ENCODE measurements at regions not wholly inside any gene's neighbourhood (a gene's known extent, or its start where the extent isn't known, plus 50 kb on each side); places are given as distances from the start of the nearest gene placed in this dataset.

DNA sequence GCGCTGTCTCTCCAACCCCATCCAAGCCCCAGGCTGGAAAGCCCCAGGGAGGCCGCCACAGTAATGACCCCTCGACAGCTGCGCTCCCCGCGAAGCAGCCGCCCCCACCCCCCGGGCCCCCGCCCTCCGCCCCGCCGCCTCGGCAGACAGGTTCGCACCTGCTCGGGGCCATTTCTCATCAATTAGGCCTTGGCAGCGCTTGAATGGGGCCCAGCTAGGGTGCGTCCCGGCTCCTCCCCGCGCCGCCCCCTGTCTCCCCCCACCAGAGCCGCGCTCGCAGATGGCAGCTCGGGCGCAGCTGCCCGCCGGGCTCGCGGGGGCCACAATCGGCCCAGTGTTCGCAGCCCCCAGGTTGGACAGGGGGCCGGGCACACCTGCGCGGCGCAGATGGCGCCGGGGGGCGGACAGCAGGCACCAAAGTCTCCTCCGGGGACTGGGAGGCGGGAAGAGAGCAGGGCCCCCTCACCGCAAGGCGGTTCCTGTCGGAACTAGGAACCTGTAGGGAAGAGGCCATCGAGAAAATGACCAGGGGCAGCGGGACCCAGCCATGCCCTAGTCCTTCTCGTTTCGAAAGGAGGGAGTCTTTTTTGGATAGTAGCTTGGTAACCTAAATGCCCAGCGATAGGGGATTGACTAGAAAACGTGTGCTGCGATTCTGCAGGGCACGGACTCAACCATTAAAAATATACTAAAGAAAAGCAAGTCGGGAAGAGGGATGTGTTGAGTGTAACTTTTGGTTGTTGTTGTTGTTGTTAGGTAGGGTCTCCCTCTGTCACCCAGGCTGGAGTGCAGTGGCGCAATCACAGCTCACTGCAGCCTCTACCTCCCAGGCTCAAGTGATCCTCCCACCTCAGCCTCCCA is 83.2 kb upstream of the EYA2 start:
- DNase-seq (ENCODE audit: low read depth) = no peak

DNA sequence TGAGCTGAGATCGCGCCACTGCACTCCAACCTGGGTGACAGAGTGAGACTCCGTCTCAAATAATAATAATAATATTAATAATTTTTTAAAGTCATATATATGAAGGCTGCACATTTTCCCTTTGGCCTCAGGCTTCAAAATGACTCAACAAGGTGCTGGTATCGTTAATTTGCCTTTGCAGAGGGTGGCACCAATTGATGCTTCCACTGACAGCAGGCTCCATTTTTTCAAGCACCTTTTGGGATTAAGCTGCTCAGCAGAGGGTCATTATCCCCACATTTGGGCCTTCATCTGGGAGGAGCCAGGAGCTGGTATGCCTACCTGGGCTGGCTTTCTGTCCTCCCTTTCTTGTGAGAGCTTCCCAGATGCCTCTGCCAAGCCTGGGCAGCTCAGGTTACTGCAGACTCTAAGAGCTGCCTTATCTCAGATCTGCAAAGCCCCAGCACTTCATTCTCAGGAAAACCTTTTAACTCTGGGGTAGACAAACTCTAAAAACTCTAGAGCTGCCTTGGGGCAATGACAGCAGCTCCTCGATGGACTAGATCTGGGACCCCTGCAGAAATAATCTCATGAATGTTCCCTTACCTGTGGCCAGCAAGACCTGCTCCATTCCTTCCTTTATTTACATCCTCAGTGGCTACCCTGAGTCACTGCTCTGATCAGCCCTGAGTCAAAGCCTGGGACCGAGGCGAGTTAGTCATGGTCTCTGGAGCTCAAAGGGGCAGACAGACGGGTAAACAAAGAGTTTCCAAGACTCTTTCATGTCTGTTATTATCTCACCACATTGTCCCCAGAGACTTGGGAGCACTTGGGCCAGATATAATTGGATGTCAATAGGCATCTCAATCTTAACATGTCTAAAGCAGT is 80.0 kb upstream of the EYA2 start:
- peak; percentile 66 for DNase-seq (ENCODE audit: low read depth)

DNA sequence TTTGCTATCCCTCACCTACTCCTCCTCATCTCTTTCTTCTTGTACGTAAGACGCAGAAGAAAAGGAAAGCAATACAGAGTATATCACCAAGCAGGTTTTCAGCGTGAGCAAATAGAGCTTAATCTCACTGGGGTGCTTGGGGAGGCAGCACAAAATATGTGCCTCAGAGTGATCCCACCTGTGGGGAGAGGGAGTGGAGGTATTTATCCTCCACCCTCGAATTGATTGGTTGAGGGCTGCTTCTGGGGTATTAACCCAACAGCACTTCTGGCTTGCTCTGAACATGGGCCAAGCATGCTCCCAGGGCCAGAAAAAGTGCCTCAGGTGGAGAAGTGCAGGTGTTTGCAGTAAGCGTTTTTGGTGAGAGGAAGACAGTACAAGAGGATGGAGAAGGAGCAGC is 78.5 kb upstream of the EYA2 start:
- DNase-seq (ENCODE audit: low read depth) = no peak

DNA sequence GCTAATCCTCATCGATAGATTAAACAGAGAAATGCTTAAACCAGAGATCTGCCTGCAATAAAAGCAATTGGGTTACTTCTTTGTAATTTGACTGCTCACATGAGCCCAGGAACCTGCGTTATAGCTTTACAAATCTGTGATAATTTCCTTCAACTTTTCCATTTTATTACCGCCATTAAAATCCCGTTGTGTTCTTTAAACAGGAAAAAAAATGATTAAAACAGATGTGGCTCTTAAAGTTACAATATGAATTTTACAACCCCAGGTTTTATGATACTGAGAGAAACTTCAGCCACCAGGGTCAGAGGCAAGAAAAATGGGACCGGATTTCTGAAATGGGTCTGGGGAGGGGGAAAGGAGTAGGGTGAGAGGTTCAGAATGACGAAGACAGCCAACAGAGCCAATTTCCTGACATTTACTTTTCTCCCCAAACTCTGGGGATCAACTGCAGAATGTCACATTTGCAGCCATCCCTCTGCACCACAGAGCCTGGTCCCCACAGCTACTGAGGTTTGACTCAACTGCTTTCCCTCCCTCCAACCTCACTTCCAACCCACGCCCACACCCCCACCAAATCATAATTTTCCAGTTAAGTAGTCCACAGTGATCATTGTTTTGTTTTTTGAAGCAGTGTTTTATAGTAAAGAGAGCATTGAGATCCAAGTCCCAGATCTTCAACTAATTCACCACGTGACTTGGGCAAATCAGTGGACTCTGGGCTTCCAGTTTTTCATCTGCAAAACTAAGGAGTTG is 77.6 kb upstream of the EYA2 start:
- DNase-seq (ENCODE audit: low read depth) = no peak

DNA sequence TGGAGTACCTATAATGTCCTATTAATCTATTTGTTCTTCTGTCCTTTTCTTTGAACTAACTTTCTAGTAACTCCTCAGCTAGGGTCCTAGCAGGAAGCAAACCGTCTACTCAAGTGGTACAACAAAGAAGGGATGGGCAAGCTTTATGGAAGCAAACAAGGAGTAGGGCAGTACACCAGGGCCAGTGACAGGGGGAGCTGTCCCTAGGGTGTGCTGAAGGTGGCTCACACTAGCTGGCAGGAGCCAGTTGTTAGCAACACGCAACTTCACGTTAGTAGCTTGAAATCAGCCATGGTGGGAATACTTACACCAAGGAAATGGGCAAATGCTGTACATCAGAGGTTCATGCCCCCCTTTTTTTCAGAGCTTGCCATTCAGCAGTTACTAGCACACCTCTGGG is 74.0 kb upstream of the EYA2 start:
- no peak for DNase-seq (ENCODE audit: low read depth)

DNA sequence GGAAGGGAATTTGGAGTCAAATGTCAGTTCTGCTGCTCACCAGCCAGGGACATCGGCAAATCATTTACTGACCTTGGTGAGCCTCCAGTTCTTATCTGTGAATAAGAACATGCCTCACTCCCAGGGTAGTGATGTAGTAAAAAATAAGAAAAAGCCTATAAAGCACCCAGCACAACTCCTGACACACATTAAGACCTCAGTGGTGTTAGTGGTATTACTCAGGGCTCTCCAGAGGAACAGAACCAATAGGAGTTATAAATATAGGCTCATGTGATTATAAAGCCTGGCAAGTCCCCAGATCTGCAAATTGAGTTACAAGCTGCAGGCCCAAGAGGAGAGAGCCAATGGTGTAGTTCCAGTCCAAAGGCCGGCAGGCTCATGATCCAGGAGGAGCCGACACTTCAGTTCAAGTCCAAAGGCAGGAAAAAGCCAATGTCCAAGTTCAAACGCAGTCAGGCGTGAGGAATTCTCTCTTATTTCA is 71.3 kb upstream of the EYA2 start:
- no peak for DNase-seq (ENCODE audit: low read depth)

DNA sequence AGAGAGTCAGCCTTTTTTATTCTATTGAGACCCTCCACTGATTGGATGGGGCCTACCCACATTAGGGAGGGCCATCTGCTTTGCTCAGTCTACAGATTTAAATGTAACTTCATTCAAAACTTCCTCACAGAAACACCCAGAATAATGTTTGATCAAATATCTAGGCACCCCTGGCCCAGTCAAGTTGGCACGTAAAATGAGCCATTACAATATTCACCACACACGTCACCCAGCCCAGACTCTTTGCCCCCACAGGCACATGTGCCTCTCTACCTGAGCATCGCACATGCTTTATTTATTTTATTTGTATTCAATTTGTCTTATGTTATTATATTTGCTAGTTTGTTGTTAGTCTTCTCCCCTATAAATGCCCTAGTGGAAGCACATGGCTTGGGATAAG is 70.9 kb upstream of the EYA2 start:
- DNase-seq (ENCODE audit: low read depth) = no peak

DNA sequence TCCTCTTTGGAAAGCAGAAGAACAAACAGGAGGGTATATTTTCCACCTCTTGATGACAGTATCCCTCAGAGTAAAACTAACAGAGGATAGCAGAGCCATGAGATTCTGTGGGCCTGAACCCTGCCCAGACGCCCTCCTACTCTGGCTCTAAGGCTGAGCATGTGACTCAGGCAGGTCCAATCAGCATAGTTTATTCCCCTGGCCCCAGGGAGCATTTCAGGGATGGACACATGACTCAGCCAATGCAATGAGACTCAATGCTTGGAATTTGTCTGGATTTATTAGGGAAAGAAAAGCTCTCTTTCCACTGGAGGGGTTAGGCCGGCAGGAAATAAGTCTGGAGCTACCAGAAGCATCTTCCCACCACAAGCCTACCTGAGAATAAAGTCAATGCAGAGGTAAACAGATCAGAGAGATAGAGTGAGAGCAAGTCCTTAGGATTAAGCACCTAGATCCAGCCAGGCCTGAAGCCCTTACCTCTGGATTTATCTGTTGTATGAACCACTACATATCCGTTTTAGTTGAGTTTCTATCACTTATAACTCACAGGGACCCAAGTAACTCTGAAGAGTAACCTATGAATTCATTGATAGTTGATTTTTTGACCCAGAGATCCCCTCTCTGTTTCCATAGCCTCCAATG is 68.2 kb upstream of the EYA2 start:
- DNase-seq (ENCODE audit: low read depth) = no peak

DNA sequence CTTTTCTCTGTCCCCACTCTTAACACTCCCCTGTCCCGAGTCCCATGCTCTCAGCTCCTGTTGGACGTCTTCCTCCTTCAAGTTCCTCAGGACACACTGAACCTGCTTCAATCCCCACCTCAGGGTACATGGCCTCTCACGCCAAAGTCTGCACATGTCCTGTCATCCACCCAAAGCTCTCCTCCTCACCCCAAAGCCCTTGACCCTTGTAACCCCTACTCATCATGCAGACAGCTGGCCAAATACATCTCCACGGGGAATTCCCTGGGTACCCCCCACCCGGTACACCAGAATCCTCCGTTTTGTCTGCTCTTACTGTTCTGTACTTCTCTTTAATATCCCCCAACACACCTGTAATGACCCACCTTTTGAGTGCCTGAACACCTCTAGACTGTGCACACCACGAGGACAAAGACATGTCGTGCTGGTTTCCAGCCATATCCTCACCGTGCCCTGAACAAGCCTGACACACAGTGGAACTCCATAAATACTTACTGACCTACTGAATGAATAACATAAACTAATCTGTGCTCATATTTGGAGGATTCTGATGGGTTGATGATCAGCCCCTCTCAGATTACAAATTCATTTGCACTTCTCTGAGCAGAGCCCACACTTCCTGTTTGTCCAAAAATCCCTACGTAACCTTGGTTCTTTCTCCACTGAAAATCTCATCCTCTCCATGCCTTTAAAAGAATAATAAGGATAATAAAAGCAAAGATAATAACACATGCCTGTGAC is 66.8 kb upstream of the EYA2 start:
- DNase-seq (ENCODE audit: low read depth) = no peak

DNA sequence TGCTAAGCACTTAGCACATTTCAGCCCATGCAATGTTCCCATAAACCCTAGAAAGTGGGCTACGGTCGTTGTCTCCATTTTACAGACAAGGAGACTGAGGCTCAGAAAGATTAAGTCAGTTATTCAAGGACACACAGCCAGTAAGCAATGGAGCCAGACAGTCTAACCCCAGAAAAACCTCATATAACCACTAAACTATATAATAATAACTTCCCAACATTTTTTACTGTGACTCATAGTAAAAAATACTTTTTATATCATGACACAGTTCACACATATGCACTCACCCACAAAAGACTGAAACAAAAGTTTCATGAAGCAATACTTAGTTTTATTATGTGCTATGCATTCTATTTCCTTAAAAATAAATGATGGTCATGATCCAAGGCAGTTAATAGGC is 66.2 kb upstream of the EYA2 start:
- DNase-seq (ENCODE audit: low read depth) = no peak

DNA sequence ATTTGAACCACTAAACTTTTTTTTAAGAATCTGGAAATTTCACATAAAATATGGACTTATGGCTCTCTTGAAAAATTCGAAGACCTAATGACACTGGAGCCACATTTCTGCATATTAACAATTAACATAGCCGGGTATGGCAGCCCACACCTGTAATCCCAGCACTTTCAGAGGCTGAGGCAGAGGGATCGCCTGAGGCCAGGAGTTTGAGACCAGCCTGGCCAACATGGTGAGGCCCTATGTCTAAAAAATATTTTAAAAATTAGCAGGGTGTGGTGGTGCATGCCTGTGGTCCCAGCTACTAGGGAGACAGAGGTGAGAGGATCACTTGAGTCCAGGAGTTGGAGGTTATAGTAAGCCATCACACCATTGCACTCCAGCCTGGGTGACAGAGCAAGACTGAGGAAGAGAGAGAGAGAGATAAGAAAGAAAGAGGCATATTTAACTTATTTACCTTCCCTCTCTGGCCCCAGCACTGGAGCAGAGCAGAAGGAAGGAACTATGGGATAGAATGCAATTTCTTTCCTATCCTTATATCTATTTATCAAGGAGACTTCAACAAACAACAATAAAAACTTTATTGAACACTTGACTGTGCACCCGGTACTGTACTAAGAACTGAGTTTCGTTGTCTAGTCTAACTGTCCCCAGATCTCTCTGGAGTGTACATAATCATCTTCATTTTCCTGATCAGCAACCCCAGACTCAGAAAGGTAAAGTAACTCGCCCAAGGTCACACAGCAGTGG is 63.6 kb upstream of the EYA2 start:
- no peak for DNase-seq (ENCODE audit: low read depth)

DNA sequence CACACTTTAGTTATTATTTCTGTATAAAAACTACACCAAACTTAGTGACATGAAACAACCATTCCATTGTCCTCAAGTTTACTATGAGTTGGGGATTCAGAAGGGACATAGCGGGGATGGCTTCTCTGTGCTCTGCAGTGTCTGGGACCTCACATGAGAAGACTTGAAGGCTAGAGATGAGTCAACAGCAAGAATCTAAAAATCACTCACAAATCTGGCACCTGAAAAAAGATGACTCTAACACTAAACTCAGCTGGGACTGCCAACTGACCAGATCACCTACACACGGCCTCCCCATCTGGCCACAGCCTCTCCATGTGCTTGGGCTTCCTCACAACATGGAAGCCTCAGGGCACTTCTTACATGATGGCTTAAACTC is 63.0 kb upstream of the EYA2 start:
- DNase-seq (ENCODE audit: low read depth) = no peak

DNA sequence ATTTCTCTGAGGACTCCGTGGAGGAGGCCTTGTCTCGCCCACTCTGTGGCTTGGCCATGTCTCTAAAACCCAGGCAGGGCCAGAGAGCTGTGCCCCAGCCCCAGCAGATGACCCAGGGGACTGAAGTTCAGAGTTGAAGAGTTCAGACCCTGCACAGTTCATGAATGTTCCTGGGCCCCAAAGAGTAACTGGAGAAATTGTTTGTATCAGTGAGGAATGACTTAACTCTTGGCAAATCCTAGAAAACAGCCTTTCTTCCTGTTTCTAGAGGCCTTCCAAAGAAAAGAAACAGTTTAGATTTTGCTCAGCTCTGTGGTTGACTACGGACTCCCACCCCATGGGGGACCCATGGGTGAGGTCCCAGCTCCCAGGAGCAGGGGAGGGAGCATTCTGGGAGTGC is 62.1 kb upstream of the EYA2 start:
- no peak for DNase-seq (ENCODE audit: low read depth)

DNA sequence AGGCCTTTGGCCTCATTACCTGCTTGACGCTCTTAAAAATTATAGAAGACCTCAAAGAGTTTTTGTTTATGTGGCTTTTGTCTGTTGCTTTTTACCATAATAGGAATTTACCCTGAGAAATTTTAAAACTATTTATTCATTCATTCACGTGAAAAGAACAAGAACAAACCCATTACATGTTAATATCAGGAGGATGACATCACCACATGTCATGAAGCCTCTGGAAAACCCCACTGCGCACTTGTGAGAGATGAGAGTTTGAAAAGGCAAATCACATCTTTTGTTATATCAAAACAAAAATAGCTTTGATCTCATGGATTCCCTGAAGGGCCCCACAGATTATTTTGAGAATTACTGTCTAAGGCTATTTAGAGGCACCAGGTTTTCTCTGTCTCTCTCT is 61.3 kb upstream of the EYA2 start:
- no peak for DNase-seq (ENCODE audit: low read depth)

DNA sequence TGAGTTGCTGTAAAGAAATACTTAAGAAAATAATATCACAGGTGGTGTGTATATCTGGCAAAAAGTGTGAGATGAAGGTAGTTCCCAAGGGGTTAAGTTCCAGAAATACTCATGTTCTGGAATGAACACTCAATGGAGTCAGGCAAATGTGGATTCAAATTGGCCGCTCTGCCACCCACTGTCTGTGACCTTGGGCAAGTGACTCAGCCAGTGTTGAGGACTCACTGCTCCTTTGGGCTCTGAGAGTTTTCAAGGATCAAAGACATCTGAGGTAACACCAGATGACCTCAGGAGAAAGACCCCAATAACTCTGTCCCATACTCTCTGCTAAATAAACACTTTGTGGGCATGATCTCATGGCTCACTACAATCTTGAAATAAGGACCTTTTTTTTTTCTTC is 59.2 kb upstream of the EYA2 start:
- DNase-seq (ENCODE audit: low read depth) = no peak

DNA sequence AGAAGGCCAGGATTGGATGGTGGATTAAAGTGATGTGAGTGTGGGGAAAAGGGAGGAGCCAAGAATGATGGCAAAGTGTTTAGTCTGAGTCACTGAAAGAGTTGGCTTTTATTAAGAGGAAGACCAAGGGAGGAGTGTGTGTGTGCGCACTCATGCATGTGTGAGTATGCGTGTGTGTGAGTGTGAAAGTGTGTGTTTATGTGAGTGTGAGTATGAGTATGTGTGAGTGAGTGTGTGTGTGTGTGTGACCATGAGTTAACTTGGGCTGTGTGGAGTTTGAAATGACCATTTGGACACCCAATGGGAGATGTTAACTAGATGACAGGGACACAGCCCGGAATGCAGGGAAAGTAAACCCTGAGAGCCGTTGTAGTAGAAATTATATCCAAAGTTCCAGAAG is 57.6 kb upstream of the EYA2 start:
- no peak for DNase-seq (ENCODE audit: low read depth)

DNA sequence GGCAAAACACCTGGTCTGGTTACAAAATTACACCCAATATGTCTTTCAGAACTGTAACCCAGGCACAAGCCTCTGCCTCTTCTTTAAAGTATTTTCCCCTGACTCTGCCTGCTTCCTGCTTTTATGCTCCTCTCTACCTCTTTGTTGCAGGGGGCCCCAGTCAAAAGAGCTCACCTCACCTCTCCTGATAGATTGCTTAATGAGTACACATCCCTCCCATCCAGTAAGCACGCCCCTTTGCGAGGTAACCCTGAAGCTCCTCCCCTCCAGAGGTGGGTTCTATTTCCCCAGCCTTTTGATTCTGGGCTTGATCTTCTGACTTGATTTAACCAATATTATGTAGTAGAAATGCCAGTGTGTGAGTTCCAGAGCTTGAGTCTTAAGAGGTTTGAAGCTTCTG is 56.6 kb upstream of the EYA2 start:
- DNase-seq (ENCODE audit: low read depth) = no peak

DNA sequence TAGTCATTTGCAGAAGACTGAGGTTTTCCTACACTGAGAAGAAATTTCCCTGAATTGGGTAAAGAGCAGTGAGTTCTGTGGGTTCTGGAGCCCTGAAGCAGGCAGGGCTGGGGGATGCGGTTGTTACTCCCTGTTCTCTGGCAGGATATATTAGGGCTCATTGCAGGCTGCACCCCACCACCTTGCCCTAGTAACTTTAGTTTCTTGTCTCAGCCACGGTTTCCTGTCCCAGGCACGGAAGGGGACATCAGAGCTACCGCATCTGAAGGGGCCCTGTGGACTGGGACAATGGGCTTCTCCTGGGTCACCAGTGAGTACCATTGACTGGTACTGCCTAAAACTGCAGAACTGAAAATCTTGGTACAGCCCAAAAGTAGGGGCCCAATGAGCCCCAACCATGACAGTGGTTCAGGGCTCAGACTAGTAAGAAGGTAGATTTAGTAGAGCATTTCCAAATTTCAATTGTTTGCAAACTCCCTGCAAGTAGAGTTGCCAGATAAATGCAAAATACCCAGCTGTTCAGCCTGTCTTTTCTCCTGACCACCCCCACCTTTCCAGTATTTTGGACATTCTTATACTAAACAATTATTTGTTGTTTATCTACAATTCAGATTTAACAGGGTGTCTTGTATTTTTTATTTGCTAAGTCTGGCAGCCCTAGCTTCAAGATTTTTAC is 54.5 kb upstream of the EYA2 start:
- no peak for DNase-seq (ENCODE audit: low read depth)
